ENCODE measurements at regions not wholly inside any gene's neighbourhood (a gene's known extent, or its start where the extent isn't known, plus 50 kb on each side); places are given as distances from the start of the nearest gene placed in this dataset.

GRCh38 chr19:27922970-27923369, 1290.0 kb downstream of the UQCRFS1 start:
- DNase-seq (ENCODE audit: low read depth) = no peak

- no peak for DNase-seq (ENCODE audit: low read depth)
These were observed 1292.2 kb downstream of the UQCRFS1 start for GRCh38 chr19:27920774-27921173.

- DNase-seq (ENCODE audit: low read depth) = no peak
These were observed 1294.1 kb downstream of the UQCRFS1 start for GRCh38 chr19:27918818-27919217.

- DNase-seq (ENCODE audit: low read depth) = no peak
These were observed 1301.6 kb downstream of the UQCRFS1 start for GRCh38 chr19:27911122-27911898.

- DNase-seq (ENCODE audit: low read depth) = no peak
These were observed 1303.1 kb downstream of the UQCRFS1 start for GRCh38 chr19:27909861-27910260.

- DNase-seq (ENCODE audit: low read depth) = no peak
These were observed 1303.6 kb downstream of the UQCRFS1 start for GRCh38 chr19:27909185-27909840.

GRCh38 chr19:27906081-27906480, 1306.9 kb downstream of the UQCRFS1 start:
- DNase-seq (ENCODE audit: low read depth) = no peak

- DNase-seq (ENCODE audit: low read depth) = no peak
These were observed 1307.9 kb downstream of the UQCRFS1 start for GRCh38 chr19:27905074-27905473.

- no peak for DNase-seq (ENCODE audit: low read depth)
These were observed 1311.9 kb downstream of the UQCRFS1 start for GRCh38 chr19:27901078-27901477.

- no peak for DNase-seq (ENCODE audit: low read depth)
These were observed 1316.9 kb downstream of the UQCRFS1 start for GRCh38 chr19:27896091-27896490.

- no peak for DNase-seq (ENCODE audit: low read depth)
These were observed 1317.8 kb downstream of the UQCRFS1 start for GRCh38 chr19:27894906-27895754.

- no peak for DNase-seq (ENCODE audit: low read depth)
These were observed 1320.5 kb downstream of the UQCRFS1 start for GRCh38 chr19:27892500-27892899.

- DNase-seq (ENCODE audit: low read depth) = no peak
These were observed 1321.5 kb downstream of the UQCRFS1 start for GRCh38 chr19:27891411-27891810.

GRCh38 chr19:27890696-27891095, 1322.3 kb downstream of the UQCRFS1 start:
- no peak for DNase-seq (ENCODE audit: low read depth)

GRCh38 chr19:27890206-27890605, 1322.7 kb downstream of the UQCRFS1 start:
- no peak for DNase-seq (ENCODE audit: low read depth)

- no peak for DNase-seq (ENCODE audit: low read depth)
These were observed 1323.8 kb downstream of the UQCRFS1 start for GRCh38 chr19:27889156-27889555.

- no peak for DNase-seq (ENCODE audit: low read depth)
These were observed 1325.0 kb downstream of the UQCRFS1 start for GRCh38 chr19:27887946-27888345.

- DNase-seq (ENCODE audit: low read depth) = no peak
These were observed 1327.6 kb downstream of the UQCRFS1 start for GRCh38 chr19:27885359-27885758.

- DNase-seq (ENCODE audit: low read depth) = no peak
These were observed 1328.6 kb downstream of the UQCRFS1 start for GRCh38 chr19:27884376-27884775.

GRCh38 chr19:27881213-27881612, 1331.7 kb downstream of the UQCRFS1 start:
- DNase-seq (ENCODE audit: low read depth) = no peak

GRCh38 chr19:27876976-27877512, 1335.9 kb downstream of the UQCRFS1 start:
- DNase-seq (ENCODE audit: low read depth) = no peak

GRCh38 chr19:27876489-27876888, 1336.5 kb downstream of the UQCRFS1 start:
- no peak for DNase-seq (ENCODE audit: low read depth)

Data from myocyte (in vitro differentiated cells).